Stimulated activated effector memory CD8-positive, alpha-beta T cell treated with anti-CD3 and anti-CD28 coated beads, Interleukin-12 subunit alpha, Interleukin-12 subunit beta, amount 100 ng/mL, for 72 hours (primary cell): ENCODE measurements at regions not wholly inside any gene's neighbourhood (a gene's known extent, or its start where the extent isn't known, plus 50 kb on each side); places are given as distances from the start of the nearest gene placed in this dataset.
"Not testable (repeated sequence)": the region's sequence is repeated elsewhere in the genome, so short reads cannot be mapped to it uniquely, and the experiment has no call there.

Source experiments
- ATAC-seq: fragments of 150-1000 bp; cut with Tn5 transposase; 2 replicates; pipeline ENCODE4 v1.10.0; 2021
- DNase-seq, 2 donors: peaks; one replicate each; pipeline ENCODE4 v3.0.0; 2021 to 2022; ENCODE audit warnings: low spot score in 2 of 2
- H3K27ac Mint-ChIP-seq: one replicate; pipeline ENCODE4 v1.8.0; 2022; ENCODE audit warnings: mild to moderate bottlenecking, mixed read lengths
- H3K36me3 Mint-ChIP-seq: one replicate; pipeline ENCODE4 v1.8.0; 2022; ENCODE audit warnings: mild to moderate bottlenecking, mixed read lengths
- H3K4me1 Mint-ChIP-seq: one replicate; pipeline ENCODE4 v1.8.0; 2022; ENCODE audit warnings: mixed read lengths
- H3K4me3 Mint-ChIP-seq: one replicate; pipeline ENCODE4 v1.8.0; 2022; ENCODE audit warnings: mild to moderate bottlenecking, mixed read lengths
- H3K9me3 Mint-ChIP-seq: one replicate; pipeline ENCODE4 v1.8.0; 2022; ENCODE audit warnings: mixed read lengths

- ATAC-seq (peak; percentile 97), DNase-seq (peak; percentile 15 to 72)
- Mint-ChIP-seq H3K27ac (peak overlapping the region; percentile 29), H3K4me3 (peak overlapping the region; percentile 51)
- not testable (repeated sequence) for H3K9me3 Mint-ChIP-seq, H3K36me3 Mint-ChIP-seq, H3K4me1 Mint-ChIP-seq
Observed at GRCh38 chr2:113551637-113552318, 53.3 kb downstream of the FOXD4L1 start.

GRCh38 chr2:113559820-113560219, 61.4 kb downstream of the FOXD4L1 start:
- H3K36me3 Mint-ChIP-seq, H3K4me3 Mint-ChIP-seq, DNase-seq, ATAC-seq, H3K27ac Mint-ChIP-seq, H3K9me3 Mint-ChIP-seq, H3K4me1 Mint-ChIP-seq: not testable (repeated sequence)

GRCh38 chr2:113562662-113563061, 64.2 kb downstream of the FOXD4L1 start:
- not testable (repeated sequence) for H3K4me3 Mint-ChIP-seq, H3K9me3 Mint-ChIP-seq, H3K36me3 Mint-ChIP-seq, H3K27ac Mint-ChIP-seq, ATAC-seq, DNase-seq, H3K4me1 Mint-ChIP-seq

- DNase-seq, H3K4me3 Mint-ChIP-seq, H3K4me1 Mint-ChIP-seq, ATAC-seq, H3K36me3 Mint-ChIP-seq, H3K9me3 Mint-ChIP-seq, H3K27ac Mint-ChIP-seq: not testable (repeated sequence)
Observed at GRCh38 chr2:113566674-113567480, 60.2 kb upstream of the RABL2A start.

- not testable (repeated sequence) for H3K4me3 Mint-ChIP-seq, H3K9me3 Mint-ChIP-seq, DNase-seq, H3K36me3 Mint-ChIP-seq, ATAC-seq, H3K4me1 Mint-ChIP-seq, H3K27ac Mint-ChIP-seq
Observed at GRCh38 chr2:113567481-113567849, 59.6 kb upstream of the RABL2A start.

- not testable (repeated sequence) for ATAC-seq, H3K4me1 Mint-ChIP-seq, H3K36me3 Mint-ChIP-seq, H3K27ac Mint-ChIP-seq, H3K9me3 Mint-ChIP-seq, DNase-seq, H3K4me3 Mint-ChIP-seq
Observed at GRCh38 chr2:113568231-113568630, 58.8 kb upstream of the RABL2A start.

- H3K9me3 Mint-ChIP-seq, H3K36me3 Mint-ChIP-seq, ATAC-seq, H3K4me3 Mint-ChIP-seq, H3K27ac Mint-ChIP-seq, DNase-seq, H3K4me1 Mint-ChIP-seq: not testable (repeated sequence)
Observed at GRCh38 chr2:113570082-113570481, 57.0 kb upstream of the RABL2A start.

DNA sequence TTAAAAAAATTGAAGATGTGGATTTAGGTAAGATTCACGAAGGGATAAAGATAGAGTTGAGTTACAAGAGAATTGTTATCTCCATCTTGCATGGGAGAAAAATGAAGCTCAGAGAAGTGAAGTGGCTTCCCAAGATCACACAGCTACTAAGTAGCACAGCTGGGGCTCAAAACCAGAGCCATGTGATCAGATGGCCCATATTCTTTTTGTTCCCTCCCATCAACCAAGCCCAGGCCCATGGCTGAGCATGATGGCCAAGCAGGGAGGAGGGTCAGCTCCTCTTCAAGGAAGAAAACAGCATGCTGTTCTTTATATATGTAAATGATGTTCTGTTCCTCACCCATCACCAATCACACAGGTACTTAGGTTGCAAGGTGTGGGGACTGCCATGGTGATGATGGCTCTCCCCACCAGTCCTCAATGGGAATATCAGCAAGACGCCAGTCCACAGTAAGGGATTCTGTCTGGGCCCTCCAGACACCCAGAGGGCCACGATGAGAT, 56.5 kb upstream of the RABL2A start:
- H3K4me3 Mint-ChIP-seq, H3K4me1 Mint-ChIP-seq, ATAC-seq, H3K9me3 Mint-ChIP-seq, H3K27ac Mint-ChIP-seq, H3K36me3 Mint-ChIP-seq, DNase-seq: not testable (repeated sequence)

GRCh38 chr2:113571482-113572068, 55.5 kb upstream of the RABL2A start:
- ATAC-seq, DNase-seq, H3K4me3 Mint-ChIP-seq, H3K27ac Mint-ChIP-seq, H3K36me3 Mint-ChIP-seq, H3K9me3 Mint-ChIP-seq, H3K4me1 Mint-ChIP-seq: not testable (repeated sequence)

GRCh38 chr2:113575721-113576120, 51.3 kb upstream of the RABL2A start:
- not testable (repeated sequence) for ATAC-seq, H3K9me3 Mint-ChIP-seq, H3K4me3 Mint-ChIP-seq, H3K4me1 Mint-ChIP-seq, H3K36me3 Mint-ChIP-seq, H3K27ac Mint-ChIP-seq, DNase-seq

GRCh38 chr2:113576353-113576752, 50.7 kb upstream of the RABL2A start:
- not testable (repeated sequence) for ATAC-seq, H3K4me1 Mint-ChIP-seq, H3K36me3 Mint-ChIP-seq, H3K9me3 Mint-ChIP-seq, H3K4me3 Mint-ChIP-seq, DNase-seq, H3K27ac Mint-ChIP-seq
